ENCODE measurements at regions not wholly inside any gene's neighbourhood (a gene's known extent, or its start where the extent isn't known, plus 50 kb on each side); places are given as distances from the start of the nearest gene placed in this dataset.

- no peaks in the 10 kb centered on the region for H3K36me3 Mint-ChIP-seq (ENCODE audit: unreplicated experiment)
- no peak for TF ChIP-seq CTCF (IDR thresholded peaks at IDR 0.05; ENCODE audit: partially characterized antibody, unreplicated experiment)
- no peaks in the 10 kb centered on the region for H3K27me3 Mint-ChIP-seq (ENCODE audit: unreplicated experiment)
- no peak overlapping the region for H3K4me3 Mint-ChIP-seq (ENCODE audit: unreplicated experiment)
- DNase-seq: no peak
- peaks cover 14% of the 10 kb centered on the region for H3K4me1 Mint-ChIP-seq (ENCODE audit: low read depth, unreplicated experiment)
- no peaks in the 10 kb centered on the region for H3K9me3 Mint-ChIP-seq (ENCODE audit: unreplicated experiment)
- H3K27ac Mint-ChIP-seq (ENCODE audit: unreplicated experiment): no peak overlapping the region
These were observed 202.5 kb downstream of the KBTBD8 start for GRCh38 chr3:67200618-67201017.

GRCh38 chr3:67201026-67201425 lies 202.9 kb downstream of the KBTBD8 start:
- no peak for TF ChIP-seq CTCF (IDR thresholded peaks at IDR 0.05; ENCODE audit: partially characterized antibody, unreplicated experiment)
- Mint-ChIP-seq H3K27me3 (ENCODE audit: unreplicated experiment) (no peaks in the 10 kb centered on the region), H3K36me3 (ENCODE audit: unreplicated experiment) (no peaks in the 10 kb centered on the region), H3K4me1 (ENCODE audit: low read depth, unreplicated experiment) (peaks cover 14% of the 10 kb centered on the region), H3K4me3 (ENCODE audit: unreplicated experiment) (no peak overlapping the region), H3K27ac (ENCODE audit: unreplicated experiment) (no peak overlapping the region), H3K9me3 (ENCODE audit: unreplicated experiment) (no peaks in the 10 kb centered on the region)
- no peak for DNase-seq

- no peaks in the 10 kb centered on the region for H3K36me3 Mint-ChIP-seq (ENCODE audit: unreplicated experiment)
- TF ChIP-seq CTCF (IDR thresholded peaks at IDR 0.05; ENCODE audit: partially characterized antibody, unreplicated experiment): no peak
- DNase-seq: no peak
- H3K9me3 Mint-ChIP-seq (ENCODE audit: unreplicated experiment): no peaks in the 10 kb centered on the region
- H3K27ac Mint-ChIP-seq (ENCODE audit: unreplicated experiment): no peak overlapping the region
- no peak overlapping the region for H3K4me3 Mint-ChIP-seq (ENCODE audit: unreplicated experiment)
- H3K27me3 Mint-ChIP-seq (ENCODE audit: unreplicated experiment): no peaks in the 10 kb centered on the region
- H3K4me1 Mint-ChIP-seq (ENCODE audit: low read depth, unreplicated experiment): peaks cover 14% of the 10 kb centered on the region
These were observed 203.9 kb downstream of the KBTBD8 start for GRCh38 chr3:67202053-67202452.

- no peaks in the 10 kb centered on the region for H3K36me3 Mint-ChIP-seq (ENCODE audit: unreplicated experiment)
These were observed 206.8 kb downstream of the KBTBD8 start for GRCh38 chr3:67204951-67205350.

GRCh38 chr3:67215690-67216089 lies 217.6 kb downstream of the KBTBD8 start:
- H3K4me1 Mint-ChIP-seq (ENCODE audit: low read depth, unreplicated experiment): no peaks in the 10 kb centered on the region
- no peak overlapping the region for H3K4me3 Mint-ChIP-seq (ENCODE audit: unreplicated experiment)
- TF ChIP-seq CTCF (IDR thresholded peaks at IDR 0.05; ENCODE audit: partially characterized antibody, unreplicated experiment): no peak
- no peaks in the 10 kb centered on the region for H3K9me3 Mint-ChIP-seq (ENCODE audit: unreplicated experiment)
- H3K27ac Mint-ChIP-seq (ENCODE audit: unreplicated experiment): no peak overlapping the region
- H3K27me3 Mint-ChIP-seq (ENCODE audit: unreplicated experiment): no peaks in the 10 kb centered on the region
- no peaks in the 10 kb centered on the region for H3K36me3 Mint-ChIP-seq (ENCODE audit: unreplicated experiment)
- DNase-seq: no peak

More at GRCh38 chr3:67204951-67205350, 206.8 kb downstream of the KBTBD8 start:
- no peak for TF ChIP-seq CTCF (IDR thresholded peaks at IDR 0.05; ENCODE audit: partially characterized antibody, unreplicated experiment)
- Mint-ChIP-seq H3K4me3 (ENCODE audit: unreplicated experiment) (no peak overlapping the region), H3K27ac (ENCODE audit: unreplicated experiment) (no peak overlapping the region), H3K9me3 (ENCODE audit: unreplicated experiment) (no peaks in the 10 kb centered on the region), H3K27me3 (ENCODE audit: unreplicated experiment) (no peaks in the 10 kb centered on the region), H3K4me1 (ENCODE audit: low read depth, unreplicated experiment) (no peaks in the 10 kb centered on the region)
- DNase-seq: no peak

All from glutamatergic neuron (in vitro differentiated cells).